Neural progenitor cell (in vitro differentiated cells): ENCODE measurements at regions not wholly inside any gene's neighbourhood (a gene's known extent, or its start where the extent isn't known, plus 50 kb on each side); places are given as distances from the start of the nearest gene placed in this dataset.
"Not testable (repeated sequence)": the region's sequence is repeated elsewhere in the genome, so short reads cannot be mapped to it uniquely, and the experiment has no call there.

Experiments used
- DNase-seq: peaks from one replicate; pipeline ENCODE4 v3.0.0-alpha.2; 2016; ENCODE audit warnings: low spot score
- H2AFZ ChIP-seq: fragments of 200-600 bp; sonication (generic); replicated peaks from 2 replicates; pipeline ENCODE4 v1.6.1; 2016; ENCODE audit warnings: antibody characterized with exemption
- H3F3A ChIP-seq: fragments of 200-600 bp; sonication (generic); 2 replicates; pipeline ENCODE4 v1.6.1; 2016; ENCODE audit warnings: antibody characterized with exemption, low read depth
- H3K27ac ChIP-seq: fragments of 200-600 bp; sonication (generic); 2 replicates; pipeline ENCODE4 v1.5.1; 2016; ENCODE audit warnings: mild to moderate bottlenecking
- H3K27me3 ChIP-seq: fragments of 200-600 bp; sonication (generic); 2 replicates; pipeline ENCODE4 v1.6.1; 2016; ENCODE audit warnings: mild to moderate bottlenecking, moderate library complexity
- H3K36me3 ChIP-seq: fragments of 200-600 bp; sonication (generic); 2 replicates; pipeline ENCODE4 v1.5.1; 2016
- H3K4me1 ChIP-seq: fragments of 200-600 bp; sonication (generic); 2 replicates; pipeline ENCODE4 v1.6.1; 2016; ENCODE audit warnings: mixed run types
- H3K4me2 ChIP-seq: fragments of 200-600 bp; sonication (generic); 2 replicates; pipeline ENCODE4 v1.6.1; 2016
- H3K4me3 ChIP-seq: fragments of 200-600 bp; sonication (generic); 2 replicates; pipeline ENCODE4 v1.5.1; 2016
- H3K79me2 ChIP-seq: fragments of 200-600 bp; sonication (generic); 2 replicates; pipeline ENCODE4 v1.6.1; 2016; ENCODE audit warnings: low read depth
- H3K9ac ChIP-seq: fragments of 200-600 bp; sonication (generic); 2 replicates; pipeline ENCODE4 v1.6.1; 2016
- H3K9me3 ChIP-seq: fragments of 200-600 bp; sonication (generic); 2 replicates; pipeline ENCODE4 v1.5.1; 2016; ENCODE audit warnings: low read depth
- H4K20me1 ChIP-seq: fragments of 200-600 bp; sonication (generic); 2 replicates; pipeline ENCODE4 v1.6.1; 2016; ENCODE audit warnings: low read depth
- H3K27ac Mint-ChIP-seq: 3 replicates; pipeline ENCODE4 v1.8.0; 2021; ENCODE audit warnings: mixed read lengths
- H3K27me3 Mint-ChIP-seq: 2 replicates; pipeline ENCODE4 v1.8.0; 2022; ENCODE audit warnings: low read depth, mild to moderate bottlenecking, inconsistent platforms, moderate library complexity, mixed read lengths; ENCODE audit not compliant: insufficient read depth
- H3K36me3 Mint-ChIP-seq: 3 replicates; pipeline ENCODE4 v1.8.0; 2021; ENCODE audit warnings: mixed read lengths
- H3K4me1 Mint-ChIP-seq: 3 replicates; pipeline ENCODE4 v1.8.0; 2021; ENCODE audit warnings: mixed read lengths
- H3K4me3 Mint-ChIP-seq: 3 replicates; pipeline ENCODE4 v1.8.0; 2021; ENCODE audit warnings: mild to moderate bottlenecking, moderate library complexity, mixed read lengths
- H3K9me3 Mint-ChIP-seq: 3 replicates; pipeline ENCODE4 v1.8.0; 2020; ENCODE audit warnings: mixed read lengths
- EZH2 ChIP-seq: fragments of 200-600 bp; sonication (generic); IDR thresholded peaks from 2 replicates; pipeline ENCODE4 v1.6.1; 2017; ENCODE audit warnings: antibody characterized with exemption, mild to moderate bottlenecking, moderate library complexity
- EZH2phosphoT487 ChIP-seq: fragments of 200-600 bp; sonication (generic); IDR thresholded peaks from 2 replicates; pipeline ENCODE4 v1.6.1; 2017; ENCODE audit warnings: antibody characterized with exemption
- TF ChIP-seq, protein P1 (sequence below): fragments of 200-600 bp; sonication (generic); IDR thresholded peaks from 2 replicates; pipeline ENCODE4 v1.5.1; 2017; ENCODE audit warnings: antibody characterized with exemption, mild to moderate bottlenecking

DNA sequence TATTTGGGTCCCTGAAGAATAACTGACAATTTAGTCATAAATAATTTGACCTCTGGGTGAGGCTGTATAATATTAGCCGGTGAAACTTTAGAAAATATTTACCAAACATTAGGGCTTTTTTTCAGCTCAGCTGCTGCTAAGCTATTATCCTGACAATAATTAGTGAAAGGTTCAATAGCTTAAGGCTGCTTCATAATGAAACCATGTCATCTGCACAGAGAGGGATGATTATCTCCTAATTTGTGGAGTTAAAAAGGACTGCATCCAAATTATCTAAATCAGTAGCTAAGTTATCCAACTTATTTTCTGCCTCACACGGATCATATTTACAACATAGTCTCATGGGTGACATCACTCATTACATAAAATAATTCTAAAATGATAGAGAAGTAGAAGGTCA, 1249.8 kb downstream of the RAPGEF2 start:
- no peaks in the 10 kb centered on the region for H3K36me3 Mint-ChIP-seq
- Histone ChIP-seq H3K79me2 (no peaks in the 10 kb centered on the region), H2AFZ (no peak overlapping the region), H3K36me3 (no peaks in the 10 kb centered on the region), H3K4me2 (no peak overlapping the region), H4K20me1 (no peaks in the 10 kb centered on the region), H3K27me3 (no peaks in the 10 kb centered on the region), H3K4me1 (no peaks in the 10 kb centered on the region), H3K9me3 (no peaks in the 10 kb centered on the region), H3K9ac (no peak overlapping the region), H3F3A (no peaks in the 10 kb centered on the region), H3K4me3 (no peak overlapping the region), H3K27ac (no peak overlapping the region)
- no peak for DNase-seq
- H3K4me3 Mint-ChIP-seq, result no peak overlapping the region
- H3K9me3 Mint-ChIP-seq, result no peaks in the 10 kb centered on the region
- H3K27ac Mint-ChIP-seq, result no peak overlapping the region
- H3K4me1 Mint-ChIP-seq, result no peaks in the 10 kb centered on the region
- TF ChIP-seq EZH2, result no peak
- TF ChIP-seq, protein P1, sequence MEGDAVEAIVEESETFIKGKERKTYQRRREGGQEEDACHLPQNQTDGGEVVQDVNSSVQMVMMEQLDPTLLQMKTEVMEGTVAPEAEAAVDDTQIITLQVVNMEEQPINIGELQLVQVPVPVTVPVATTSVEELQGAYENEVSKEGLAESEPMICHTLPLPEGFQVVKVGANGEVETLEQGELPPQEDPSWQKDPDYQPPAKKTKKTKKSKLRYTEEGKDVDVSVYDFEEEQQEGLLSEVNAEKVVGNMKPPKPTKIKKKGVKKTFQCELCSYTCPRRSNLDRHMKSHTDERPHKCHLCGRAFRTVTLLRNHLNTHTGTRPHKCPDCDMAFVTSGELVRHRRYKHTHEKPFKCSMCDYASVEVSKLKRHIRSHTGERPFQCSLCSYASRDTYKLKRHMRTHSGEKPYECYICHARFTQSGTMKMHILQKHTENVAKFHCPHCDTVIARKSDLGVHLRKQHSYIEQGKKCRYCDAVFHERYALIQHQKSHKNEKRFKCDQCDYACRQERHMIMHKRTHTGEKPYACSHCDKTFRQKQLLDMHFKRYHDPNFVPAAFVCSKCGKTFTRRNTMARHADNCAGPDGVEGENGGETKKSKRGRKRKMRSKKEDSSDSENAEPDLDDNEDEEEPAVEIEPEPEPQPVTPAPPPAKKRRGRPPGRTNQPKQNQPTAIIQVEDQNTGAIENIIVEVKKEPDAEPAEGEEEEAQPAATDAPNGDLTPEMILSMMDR, result no peak
- no peak for TF ChIP-seq EZH2phosphoT487
- H3K27me3 Mint-ChIP-seq, result no peaks in the 10 kb centered on the region

DNA sequence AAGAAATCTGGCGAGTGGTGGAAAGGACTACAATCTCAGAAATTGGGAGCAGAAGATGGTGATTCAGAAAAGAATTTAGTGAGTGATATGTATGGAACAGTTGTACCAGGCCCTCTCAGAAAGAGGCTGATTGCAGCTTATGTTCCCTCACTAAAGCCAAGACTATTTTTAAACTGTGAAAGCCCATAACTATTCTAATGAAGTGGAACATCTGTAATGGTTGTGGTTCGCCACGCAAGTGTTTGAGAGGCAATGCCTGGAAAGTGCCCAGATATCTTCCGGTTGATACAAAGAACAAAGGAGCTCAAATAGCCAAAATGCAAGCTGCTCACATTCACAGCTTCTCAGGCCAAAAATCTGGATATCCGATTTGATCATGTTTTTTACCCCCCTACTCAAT, 1250.7 kb downstream of the RAPGEF2 start:
- Histone ChIP-seq H3F3A (no peaks in the 10 kb centered on the region), H3K4me1 (no peaks in the 10 kb centered on the region), H3K4me2 (no peak overlapping the region), H3K36me3 (no peaks in the 10 kb centered on the region), H4K20me1 (no peaks in the 10 kb centered on the region), H3K27me3 (no peaks in the 10 kb centered on the region), H3K79me2 (no peaks in the 10 kb centered on the region), H3K9me3 (no peaks in the 10 kb centered on the region), H2AFZ (peak overlapping the region; percentile 8), H3K27ac (no peak overlapping the region), H3K4me3 (no peak overlapping the region), H3K9ac (no peak overlapping the region)
- TF ChIP-seq EZH2phosphoT487 (no peak), EZH2 (no peak)
- TF ChIP-seq, protein P1, result no peak
- no peak for DNase-seq
- no peaks in the 10 kb centered on the region for H3K27me3 Mint-ChIP-seq
- no peaks in the 10 kb centered on the region for H3K9me3 Mint-ChIP-seq
- H3K4me3 Mint-ChIP-seq, result no peak overlapping the region
- H3K36me3 Mint-ChIP-seq, result no peaks in the 10 kb centered on the region
- H3K27ac Mint-ChIP-seq, result no peak overlapping the region
- no peaks in the 10 kb centered on the region for H3K4me1 Mint-ChIP-seq

DNA sequence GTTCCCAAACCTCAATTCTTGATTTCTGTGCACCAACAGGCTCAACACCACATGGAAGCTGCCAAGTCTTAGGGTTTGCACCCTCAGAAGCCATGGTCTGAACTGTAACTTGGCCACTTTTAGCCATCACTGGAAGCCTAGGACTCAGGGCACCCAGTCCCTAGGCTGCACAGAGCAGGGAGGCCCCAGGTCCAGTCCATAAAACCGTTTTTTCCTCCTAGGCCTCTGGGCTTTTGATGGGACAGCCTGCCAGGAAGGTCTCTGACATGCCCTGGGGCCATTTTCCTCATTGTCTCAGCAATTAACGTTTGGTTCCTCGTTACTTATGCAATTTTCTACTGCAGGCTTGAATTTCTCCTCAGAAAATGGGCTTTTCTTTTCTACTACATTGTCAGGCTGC, 1259.6 kb downstream of the RAPGEF2 start:
- Mint-ChIP-seq H3K36me3 (no peaks in the 10 kb centered on the region), H3K27ac (no peak overlapping the region), H3K4me3 (no peak overlapping the region), H3K9me3 (peaks cover 6% of the 10 kb centered on the region), H3K4me1 (no peaks in the 10 kb centered on the region), H3K27me3 (no peaks in the 10 kb centered on the region)
- H4K20me1 ChIP-seq, result no peaks in the 10 kb centered on the region
- no peaks in the 10 kb centered on the region for H3K4me1 ChIP-seq
- H3K9ac ChIP-seq, result no peak overlapping the region
- no peak overlapping the region for H3K4me2 ChIP-seq
- no peaks in the 10 kb centered on the region for H3K36me3 ChIP-seq
- H3F3A ChIP-seq, result no peaks in the 10 kb centered on the region
- no peak overlapping the region for H3K27ac ChIP-seq
- H3K79me2 ChIP-seq, result no peaks in the 10 kb centered on the region
- TF ChIP-seq EZH2phosphoT487 (no peak), EZH2 (no peak)
- TF ChIP-seq, protein P1, result no peak
- no peak overlapping the region for H2AFZ ChIP-seq
- H3K9me3 ChIP-seq, result no peaks in the 10 kb centered on the region
- no peaks in the 10 kb centered on the region for H3K27me3 ChIP-seq
- no peak overlapping the region for H3K4me3 ChIP-seq
- no peak for DNase-seq

DNA sequence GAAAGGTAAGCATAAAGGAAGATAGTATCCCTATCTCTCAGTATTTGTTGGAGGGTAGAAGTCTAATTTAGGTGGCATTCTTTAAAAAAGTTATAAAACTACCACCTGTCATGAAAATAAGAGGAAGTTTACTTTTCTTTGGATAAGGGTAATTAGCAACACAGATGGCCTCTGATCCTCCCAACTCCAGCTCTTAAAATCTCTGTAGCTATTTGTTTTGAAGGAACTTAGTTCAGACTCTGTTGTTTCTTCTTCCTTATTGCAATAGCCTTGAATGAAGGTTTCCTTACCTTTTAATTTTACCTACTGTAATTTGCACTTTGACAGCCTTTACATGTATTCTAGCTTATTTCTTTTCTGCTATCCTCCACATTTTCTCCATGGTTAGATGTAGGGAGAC, 1261.3 kb downstream of the RAPGEF2 start:
- Mint-ChIP-seq H3K27ac (no peak overlapping the region), H3K9me3 (peaks cover 6% of the 10 kb centered on the region), H3K4me3 (no peak overlapping the region), H3K27me3 (no peaks in the 10 kb centered on the region), H3K36me3 (no peaks in the 10 kb centered on the region), H3K4me1 (no peaks in the 10 kb centered on the region)
- no peak overlapping the region for H3K4me2 ChIP-seq
- no peak overlapping the region for H2AFZ ChIP-seq
- DNase-seq, result no peak
- no peaks in the 10 kb centered on the region for H3K27me3 ChIP-seq
- no peaks in the 10 kb centered on the region for H3K4me1 ChIP-seq
- no peak overlapping the region for H3K4me3 ChIP-seq
- H3F3A ChIP-seq, result no peaks in the 10 kb centered on the region
- no peaks in the 10 kb centered on the region for H3K36me3 ChIP-seq
- TF ChIP-seq, protein P1, result no peak
- TF ChIP-seq EZH2phosphoT487, result no peak
- no peak for TF ChIP-seq EZH2
- H4K20me1 ChIP-seq, result no peaks in the 10 kb centered on the region
- H3K9ac ChIP-seq, result no peak overlapping the region
- no peaks in the 10 kb centered on the region for H3K79me2 ChIP-seq
- H3K27ac ChIP-seq, result no peak overlapping the region
- H3K9me3 ChIP-seq, result no peaks in the 10 kb centered on the region

DNA sequence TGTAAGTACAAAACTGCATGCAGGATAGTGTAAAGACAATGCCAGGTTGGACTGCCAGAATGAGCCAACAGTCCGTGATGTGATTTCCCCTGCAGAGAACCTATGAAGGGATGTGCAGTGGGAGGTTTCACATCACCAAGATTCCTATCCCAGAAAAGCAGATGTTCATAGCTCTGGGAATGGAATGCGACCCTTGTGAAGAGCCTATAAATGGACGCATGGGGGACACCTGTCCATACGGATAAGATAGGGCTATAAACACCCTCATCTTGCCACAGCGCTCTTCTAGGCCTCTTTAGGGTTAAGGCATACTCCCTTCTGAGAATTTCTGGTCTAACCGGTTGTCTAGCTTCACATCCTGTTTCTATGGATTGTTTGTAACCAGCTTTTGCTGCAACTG, 1261.8 kb downstream of the RAPGEF2 start:
- H3K36me3 Mint-ChIP-seq, H3K36me3 ChIP-seq, H3K4me1 ChIP-seq, DNase-seq, H3F3A ChIP-seq, H3K9me3 ChIP-seq, H3K27ac Mint-ChIP-seq, H3K27me3 ChIP-seq, H3K4me2 ChIP-seq, H3K4me3 ChIP-seq, H3K27me3 Mint-ChIP-seq, H3K79me2 ChIP-seq, H3K9me3 Mint-ChIP-seq, H4K20me1 ChIP-seq, H2AFZ ChIP-seq, H3K4me1 Mint-ChIP-seq, H3K4me3 Mint-ChIP-seq, H3K27ac ChIP-seq, H3K9ac ChIP-seq: not testable (repeated sequence)
